H1 (cell line): ENCODE measurements at regions not wholly inside any gene's neighbourhood (a gene's known extent, or its start where the extent isn't known, plus 50 kb on each side); places are given as distances from the start of the nearest gene placed in this dataset.

Experiments used
- CTCF ChIA-PET: fragments of 300-600 bp; sonication (Branson Sonifier 250); formaldehyde crosslinking; loops from one replicate; lab custom pipeline; 2021; ENCODE audit not compliant: partially characterized antibody; lab: Charles Lee
- POLR2A ChIA-PET: fragments of 300-600 bp; sonication (Branson Sonifier 250); formaldehyde crosslinking; loops from one replicate; lab custom pipeline; 2021; ENCODE audit warnings: inconsistent platforms; ENCODE audit not compliant: partially characterized antibody; lab: Charles Lee
- DNase-seq, 2 experiments: peaks; one replicate each; pipeline versions ENCODE4 v3.0.0 to v3.0.0-alpha.2; 2010 to 2022; ENCODE audit warnings: low spot score in 2 of 2, low read depth in 1 of 2, mixed read lengths in 1 of 2
- FAIRE-seq: peaks from 2 replicates; lab custom pipeline; 2011; peaks lifted over from hg19 to GRCh38; lab: Jason Lieb, UNC
- H2AFZ ChIP-seq: 2 replicates; pipeline ENCODE4 v1.8.1; 2012; ENCODE audit warnings: low read length, inconsistent platforms
- H2AK5ac ChIP-seq: 2 replicates; pipeline ENCODE4 v1.6.1; 2013; ENCODE audit warnings: low read depth, low read length
- H2BK120ac ChIP-seq: replicated peaks from 2 replicates; pipeline ENCODE3; 2013; ENCODE audit warnings: low read depth, low read length, inconsistent platforms
- H2BK12ac ChIP-seq: 2 replicates; pipeline ENCODE4 v1.6.1; 2013; ENCODE audit warnings: low read depth, low read length
- H2BK15ac ChIP-seq: 2 replicates; pipeline ENCODE4 v1.6.1; 2013; ENCODE audit warnings: low read length
- H2BK20ac ChIP-seq: 2 replicates; pipeline ENCODE4 v1.6.1; 2013; ENCODE audit warnings: low read length
- H2BK5ac ChIP-seq: 2 replicates; pipeline ENCODE4 v1.6.1; 2013; ENCODE audit warnings: low read depth, low read length
- H3K14ac ChIP-seq: 2 replicates; pipeline ENCODE4 v1.6.1; 2013; ENCODE audit warnings: inconsistent platforms; ENCODE audit not compliant: insufficient read length
- H3K18ac ChIP-seq: 2 replicates; pipeline ENCODE4 v1.6.1; 2013; ENCODE audit warnings: low read length; ENCODE audit errors: extremely low read depth
- H3K23ac ChIP-seq: 2 replicates; pipeline ENCODE4 v1.6.1; 2013; ENCODE audit warnings: inconsistent platforms; ENCODE audit not compliant: insufficient read length
- H3K23me2 ChIP-seq: 2 replicates; pipeline ENCODE4 v1.6.1; 2013; ENCODE audit warnings: low read depth, low read length
- H3K27ac ChIP-seq: 2 replicates; pipeline ENCODE4 v1.6.1; 2011; ENCODE audit warnings: low read depth, low read length, inconsistent platforms
- H3K27me3 ChIP-seq, 4 experiments: replicated peaks in 1 of 4; 1 replicate in 1 of 4; 2 replicates in 3 of 4; pipeline versions ENCODE4 v1.6.1 to v1.8.1; 2011 to 2013; ENCODE audit warnings: low read length in 3 of 4, mild to moderate bottlenecking in 3 of 4, inconsistent platforms in 2 of 4, mixed read lengths in 2 of 4, moderate library complexity in 1 of 4; ENCODE audit not compliant: control insufficient read depth in 3 of 4, insufficient read depth in 3 of 4; ENCODE audit errors: extremely low read depth in 1 of 4
- H3K36me3 ChIP-seq, 4 experiments: 2 replicates each; pipeline versions ENCODE4 v1.6.1 to v1.8.1; 2011 to 2013; ENCODE audit warnings: mild to moderate bottlenecking in 4 of 4, low read length in 3 of 4, moderate library complexity in 2 of 4, control low read depth in 1 of 4, inconsistent platforms in 1 of 4; ENCODE audit not compliant: insufficient read depth in 4 of 4, control insufficient read depth in 2 of 4
- H3K4ac ChIP-seq: replicated peaks from 2 replicates; pipeline ENCODE3; 2013; ENCODE audit warnings: low read length, low read depth, mixed read lengths, inconsistent platforms; ENCODE audit not compliant: insufficient read length
- H3K4me1 ChIP-seq, 4 experiments: replicated peaks in 1 of 4; 1 replicate in 1 of 4; 2 replicates in 3 of 4; pipeline versions ENCODE4 v1.6.1 to v1.8.1; 2011 to 2013; ENCODE audit warnings: low read length in 3 of 4, inconsistent platforms in 2 of 4, mixed read lengths in 1 of 4; ENCODE audit not compliant: insufficient read depth in 4 of 4, control insufficient read depth in 3 of 4
- H3K4me2 ChIP-seq, 2 experiments: 2 replicates each; pipeline versions ENCODE4 v1.6.1 to v1.8.1; 2011 to 2013; ENCODE audit warnings: low read depth in 2 of 2, low read length in 2 of 2, control low read depth in 1 of 2, inconsistent platforms in 1 of 2, mild to moderate bottlenecking in 1 of 2; ENCODE audit not compliant: insufficient read depth in 1 of 2
- H3K4me3 ChIP-seq, 4 experiments: fragments of 200-600, 300-600 bp in 1 of 4; sonication (generic), shearing (Covaris generic), sonication (Bioruptor Twin) in 1 of 4; 2 replicates each; pipeline versions ENCODE4 v1.5.1 to v1.8.1; 2011 to 2016; ENCODE audit warnings: low read length in 4 of 4, low read depth in 3 of 4, control low read depth in 2 of 4, inconsistent platforms in 2 of 4, mild to moderate bottlenecking in 2 of 4, mixed read lengths in 1 of 4, moderate library complexity in 1 of 4; ENCODE audit not compliant: insufficient read depth in 2 of 4; ENCODE audit errors: extremely low read depth in 1 of 4
- H3K56ac ChIP-seq: replicated peaks from 2 replicates; pipeline ENCODE3; 2013; ENCODE audit warnings: low read depth, mild to moderate bottlenecking, mixed read lengths, low read length, inconsistent platforms; ENCODE audit not compliant: insufficient read length
- H3K79me1 ChIP-seq: 2 replicates; pipeline ENCODE4 v1.6.1; 2013; ENCODE audit warnings: low read depth, low read length, control low read depth
- H3K79me2 ChIP-seq, 2 experiments: 2 replicates each; pipeline versions ENCODE4 v1.6.1 to v1.8.1; 2012 to 2013; ENCODE audit warnings: low read length in 2 of 2, mild to moderate bottlenecking in 2 of 2, inconsistent platforms in 1 of 2; ENCODE audit not compliant: insufficient read depth in 2 of 2, control insufficient read depth in 1 of 2
- H3K9ac ChIP-seq, 4 experiments: replicated peaks in 1 of 4; 1 replicate in 1 of 4; 2 replicates in 3 of 4; pipeline versions ENCODE4 v1.6.1 to v1.8.1; 2011 to 2013; ENCODE audit warnings: low read depth in 3 of 4, low read length in 3 of 4, control low read depth in 2 of 4, mild to moderate bottlenecking in 2 of 4, moderate library complexity in 2 of 4, inconsistent platforms in 1 of 4; ENCODE audit errors: extremely low read depth in 1 of 4
- H3K9me3 ChIP-seq, 2 experiments: 2 replicates each; pipeline versions ENCODE4 v1.6.1 to v1.8.1; 2012 to 2013; ENCODE audit warnings: mild to moderate bottlenecking in 2 of 2, moderate library complexity in 2 of 2, control low read depth in 1 of 2, inconsistent platforms in 1 of 2, low read depth in 1 of 2, low read length in 1 of 2, mixed read lengths in 1 of 2; ENCODE audit not compliant: insufficient read depth in 2 of 2
- H4K20me1 ChIP-seq, 2 experiments: replicated peaks in 1 of 2; 2 replicates each; pipeline versions ENCODE3 to v1.8.1; 2011 to 2013; ENCODE audit warnings: inconsistent platforms in 2 of 2, low read length in 2 of 2, mild to moderate bottlenecking in 1 of 2; ENCODE audit not compliant: insufficient read depth in 2 of 2, control insufficient read depth in 1 of 2
- H4K5ac ChIP-seq: 2 replicates; pipeline ENCODE4 v1.6.1; 2013; ENCODE audit warnings: low read length, low read depth, mixed read lengths, inconsistent platforms; ENCODE audit not compliant: insufficient read length
- H4K8ac ChIP-seq: 2 replicates; pipeline ENCODE4 v1.8.0; 2013; ENCODE audit warnings: mild to moderate bottlenecking, moderate library complexity, low read length, inconsistent platforms; ENCODE audit not compliant: insufficient read depth; ENCODE audit errors: extremely low read depth
- H4K91ac ChIP-seq: replicated peaks from 2 replicates; pipeline ENCODE3; 2013; ENCODE audit warnings: low read length, mixed read lengths, inconsistent platforms; ENCODE audit not compliant: insufficient read length
- BACH1 ChIP-seq: IDR thresholded peaks from 2 replicates; pipeline ENCODE4 v1.6.1; 2012; ENCODE audit warnings: low read length, improper control_type of control experiment
- TBP ChIP-seq: IDR thresholded peaks from 2 replicates; pipeline ENCODE4 v1.6.1; 2011; ENCODE audit warnings: low read depth, low read length, improper control_type of control experiment
- WGBS, 2 experiments: shearing (Covaris generic) in 1 of 2; methylation state at CpG; one replicate each; pipeline versions ENCODE4 v1.1.6 to v1.1.7; 2013 to 2015; ENCODE audit warnings: low lambda C conversion rate in 2 of 2, mixed read lengths in 2 of 2, inconsistent platforms in 1 of 2, low coverage in 1 of 2, missing lambda C conversion rate in 1 of 2; ENCODE audit not compliant: insufficient replicate concordance in 2 of 2, insufficient coverage in 1 of 2, insufficient read length in 1 of 2; ENCODE audit errors: extremely low coverage in 1 of 2, missing lambda C conversion rate in 1 of 2; 5-methylcytosine and 5-hydroxymethylcytosine counted together

GRCh38 chr6:6772751-6773150, 184.2 kb downstream of the LY86 start:
- DNase-seq = peak in 1 of 2 experiments; percentile 53

More at GRCh38 chr6:6772751-6773150, 184.2 kb downstream of the LY86 start:
- TF ChIP-seq TBP (peak; percentile 46; the same call in 1 of the 2 replicates), BACH1 (no peak)
- TF ChIP-seq, all 59 proteins: peak for 1
- ChIA-PET CTCF (interaction anchor here (0.6 to 2.5 kb wide), 7 partner anchors 11 to 476 kb away, joined by 3 to 12 read pairs (median 4); no protein-coding TSS in a partner anchor), POLR2A (interaction anchor here (1.0 kb wide), 1 partner anchor 14 kb away, joined by 4 read pairs; no protein-coding TSS in a partner anchor)
- no peak overlapping the region for H2BK5ac ChIP-seq
- H3K14ac ChIP-seq = no peak overlapping the region
- no peak overlapping the region for H2BK15ac ChIP-seq
- H2BK120ac ChIP-seq = no peak overlapping the region
- no peaks in the 10 kb centered on the region for H3K23me2 ChIP-seq
- no peak overlapping the region for H3K9ac ChIP-seq
- H3K27me3 ChIP-seq = no peaks in the 10 kb centered on the region
- no peak overlapping the region for H3K23ac ChIP-seq
- H3K18ac ChIP-seq = no peak overlapping the region
- H2AFZ ChIP-seq = peak overlapping the region; percentile 75
- H3K4ac ChIP-seq = no peak overlapping the region
- H4K91ac ChIP-seq = no peak overlapping the region
- no peaks in the 10 kb centered on the region for H4K20me1 ChIP-seq
- no peak overlapping the region for H4K5ac ChIP-seq
- no peaks in the 10 kb centered on the region; a peak in 1 of 4 replicates for H3K9me3 ChIP-seq
- no peak overlapping the region for H2BK20ac ChIP-seq
- no peak overlapping the region for H3K4me3 ChIP-seq
- no peak overlapping the region for H3K56ac ChIP-seq
- no peaks in the 10 kb centered on the region for H3K79me1 ChIP-seq
- H3K79me2 ChIP-seq = no peaks in the 10 kb centered on the region
- H2AK5ac ChIP-seq = 0 out of 2 replicates have a peak overlapping the region, but pooled peaks have one; percentile 39
- H3K4me2 ChIP-seq = no peak overlapping the region
- peak overlapping the region; percentile 31; the same call in 1 of the 2 replicates for H4K8ac ChIP-seq
- FAIRE-seq = no peak
- H3K4me1 ChIP-seq = peaks cover 0 to 2% (median 0%) of the 10 kb centered on the region in 4 experiments; a peak in 2 of 7 replicates
- peak overlapping the region; percentile 60; the same call in 1 of the 2 replicates for H2BK12ac ChIP-seq
- H3K36me3 ChIP-seq = no peaks in the 10 kb centered on the region
- 53% methylated on average over 6 of the region's 6 CpGs; no CpG with 5 or more reads in 1 of the 2 experiments for WGBS, 2 experiments
- no peak overlapping the region for H3K27ac ChIP-seq
